ENCODE measurements at regions not wholly inside any gene's neighbourhood (a gene's known extent, or its start where the extent isn't known, plus 50 kb on each side); places are given as distances from the start of the nearest gene placed in this dataset.

GRCh38 chr2:6499691-6500090 is 366.0 kb downstream of the CMPK2 start:
- CTCF ChIA-PET = no interaction called here
- H3K4me3 ChIP-seq (ENCODE audit: low read depth, low read length) = no peak overlapping the region
- POLR2A ChIA-PET = no interaction called here
- TF ChIP-seq, protein P1, sequence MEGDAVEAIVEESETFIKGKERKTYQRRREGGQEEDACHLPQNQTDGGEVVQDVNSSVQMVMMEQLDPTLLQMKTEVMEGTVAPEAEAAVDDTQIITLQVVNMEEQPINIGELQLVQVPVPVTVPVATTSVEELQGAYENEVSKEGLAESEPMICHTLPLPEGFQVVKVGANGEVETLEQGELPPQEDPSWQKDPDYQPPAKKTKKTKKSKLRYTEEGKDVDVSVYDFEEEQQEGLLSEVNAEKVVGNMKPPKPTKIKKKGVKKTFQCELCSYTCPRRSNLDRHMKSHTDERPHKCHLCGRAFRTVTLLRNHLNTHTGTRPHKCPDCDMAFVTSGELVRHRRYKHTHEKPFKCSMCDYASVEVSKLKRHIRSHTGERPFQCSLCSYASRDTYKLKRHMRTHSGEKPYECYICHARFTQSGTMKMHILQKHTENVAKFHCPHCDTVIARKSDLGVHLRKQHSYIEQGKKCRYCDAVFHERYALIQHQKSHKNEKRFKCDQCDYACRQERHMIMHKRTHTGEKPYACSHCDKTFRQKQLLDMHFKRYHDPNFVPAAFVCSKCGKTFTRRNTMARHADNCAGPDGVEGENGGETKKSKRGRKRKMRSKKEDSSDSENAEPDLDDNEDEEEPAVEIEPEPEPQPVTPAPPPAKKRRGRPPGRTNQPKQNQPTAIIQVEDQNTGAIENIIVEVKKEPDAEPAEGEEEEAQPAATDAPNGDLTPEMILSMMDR (IDR thresholded peaks at IDR 0.05; ENCODE audit: insufficient read depth, low read length, missing control alignments) = no peak
- DNase-seq (ENCODE audit: low read depth, low spot score) = no peak

GRCh38 chr2:6506361-6506794 is 359.3 kb downstream of the CMPK2 start:
- TF ChIP-seq, protein P1 (IDR thresholded peaks at IDR 0.05; ENCODE audit: insufficient read depth, low read length, missing control alignments) = no peak
- DNase-seq (ENCODE audit: low read depth, low spot score) = peak; percentile 34
- POLR2A ChIA-PET = no interaction called here
- CTCF ChIA-PET = interaction anchor here (1.0 kb wide), 1 partner anchor 153 kb away, joined by 3 read pairs; no protein-coding TSS in a partner anchor
- no peak overlapping the region for H3K4me3 ChIP-seq (ENCODE audit: low read depth, low read length)

DNA sequence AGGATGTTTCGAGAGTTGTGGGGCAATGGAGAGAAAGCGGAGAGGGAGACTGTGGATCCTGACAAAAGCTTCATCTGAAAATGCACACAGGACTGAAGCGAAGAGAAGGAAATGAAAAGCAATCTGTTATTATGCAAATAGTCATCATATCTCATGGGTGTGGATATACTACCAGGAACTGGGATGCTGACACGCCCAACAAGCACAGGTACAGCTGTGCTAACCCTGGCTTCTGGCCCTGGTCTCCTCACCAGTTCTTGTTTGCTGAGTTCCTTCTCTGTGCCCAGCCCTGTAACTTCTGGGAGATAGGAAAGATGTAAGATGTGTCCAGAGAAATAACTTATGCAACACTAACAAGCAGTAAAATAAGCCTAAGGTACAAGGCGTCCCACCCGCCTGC is 358.8 kb downstream of the CMPK2 start:
- ChIA-PET POLR2A (no interaction called here), CTCF (interaction anchor here (1.0 kb wide), 1 partner anchor 154 kb away, joined by 3 read pairs; no protein-coding TSS in a partner anchor)
- no peak for DNase-seq (ENCODE audit: low read depth, low spot score)
- H3K4me3 ChIP-seq (ENCODE audit: low read depth, low read length) = no peak overlapping the region
- TF ChIP-seq, protein P1 (IDR thresholded peaks at IDR 0.05; ENCODE audit: insufficient read depth, low read length, missing control alignments) = no peak

DNA sequence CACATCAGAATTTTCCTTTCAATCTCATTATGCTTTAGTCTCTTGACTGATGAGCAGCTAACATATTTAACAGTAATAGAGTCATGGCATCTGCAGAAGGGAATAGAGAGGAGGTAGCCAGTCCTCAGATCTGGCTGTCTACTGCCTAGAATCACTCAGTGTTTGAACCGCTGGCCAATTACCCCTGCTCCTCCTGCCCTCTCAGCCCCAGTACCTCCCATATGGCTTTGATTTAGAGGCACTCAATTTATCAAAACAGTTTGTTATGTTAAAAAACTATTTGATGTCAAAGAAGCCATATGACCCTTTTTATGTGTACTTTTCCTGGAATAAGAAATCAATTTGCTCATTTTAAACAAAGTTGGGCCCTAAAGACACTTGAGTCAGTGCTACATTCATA is 355.2 kb downstream of the CMPK2 start:
- DNase-seq (ENCODE audit: low read depth, low spot score) = no peak
- CTCF ChIA-PET = no interaction called here
- TF ChIP-seq, protein P1 (IDR thresholded peaks at IDR 0.05; ENCODE audit: insufficient read depth, low read length, missing control alignments) = no peak
- POLR2A ChIA-PET = no interaction called here
- no peak overlapping the region for H3K4me3 ChIP-seq (ENCODE audit: low read depth, low read length)

DNA sequence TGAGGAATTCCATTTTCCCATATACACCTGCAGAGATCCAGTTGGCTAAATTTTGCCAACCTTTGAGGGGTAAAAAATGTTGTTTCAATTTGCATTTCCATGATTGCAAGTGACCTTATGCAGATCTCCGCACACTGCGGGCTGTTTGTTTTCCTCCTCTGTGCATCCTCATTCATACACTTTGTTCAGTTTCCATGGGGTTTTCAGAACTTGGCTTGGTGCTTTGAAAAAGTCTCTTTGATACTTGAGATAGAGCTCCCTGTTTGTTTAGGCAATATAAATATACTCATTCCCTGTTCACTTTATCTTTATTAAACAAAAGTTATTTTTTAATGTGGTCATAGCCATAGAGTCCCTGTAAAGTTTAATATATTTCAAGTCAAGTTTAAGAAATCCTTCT is 353.1 kb downstream of the CMPK2 start:
- DNase-seq (ENCODE audit: low read depth, low spot score) = no peak
- no peak overlapping the region for H3K4me3 ChIP-seq (ENCODE audit: low read depth, low read length)
- ChIA-PET CTCF (no interaction called here), POLR2A (no interaction called here)
- TF ChIP-seq, protein P1 (IDR thresholded peaks at IDR 0.05; ENCODE audit: insufficient read depth, low read length, missing control alignments) = no peak

GRCh38 chr2:6516674-6517073 is 349.0 kb downstream of the CMPK2 start:
- no peak for DNase-seq (ENCODE audit: low read depth, low spot score)
- ChIA-PET CTCF (no interaction called here), POLR2A (no interaction called here)
- TF ChIP-seq, protein P1 (IDR thresholded peaks at IDR 0.05; ENCODE audit: insufficient read depth, low read length, missing control alignments) = no peak
- no peak overlapping the region for H3K4me3 ChIP-seq (ENCODE audit: low read depth, low read length)
